GM20431 (cell line): ENCODE measurements at regions not wholly inside any gene's neighbourhood (a gene's known extent, or its start where the extent isn't known, plus 50 kb on each side); places are given as distances from the start of the nearest gene placed in this dataset.
"Not testable (repeated sequence)": the region's sequence is repeated elsewhere in the genome, so short reads cannot be mapped to it uniquely, and the experiment has no call there.

Experiments
- in situ Hi-C: fragments of 300-500 bp; cut with MseI, MboI; formaldehyde crosslinking; loops from one replicate; pipeline ENCODE4 v1.15.0; 2020; ENCODE audit warnings: low sequenced_read_pairs; ENCODE audit not compliant: unreplicated experiment

GRCh38 chr16:77046206-77046605 is 144.8 kb upstream of the MON1B start:
- in situ Hi-C loops = no loop called here

GRCh38 chr16:77048085-77048484 is 142.9 kb upstream of the MON1B start:
- in situ Hi-C loops = no loop called here

- in situ Hi-C loops = no loop called here
These were observed 141.4 kb upstream of the MON1B start for GRCh38 chr16:77049577-77049976.

- in situ Hi-C loops = not testable (repeated sequence)
These were observed 134.4 kb upstream of the MON1B start for GRCh38 chr16:77056597-77056996.

DNA sequence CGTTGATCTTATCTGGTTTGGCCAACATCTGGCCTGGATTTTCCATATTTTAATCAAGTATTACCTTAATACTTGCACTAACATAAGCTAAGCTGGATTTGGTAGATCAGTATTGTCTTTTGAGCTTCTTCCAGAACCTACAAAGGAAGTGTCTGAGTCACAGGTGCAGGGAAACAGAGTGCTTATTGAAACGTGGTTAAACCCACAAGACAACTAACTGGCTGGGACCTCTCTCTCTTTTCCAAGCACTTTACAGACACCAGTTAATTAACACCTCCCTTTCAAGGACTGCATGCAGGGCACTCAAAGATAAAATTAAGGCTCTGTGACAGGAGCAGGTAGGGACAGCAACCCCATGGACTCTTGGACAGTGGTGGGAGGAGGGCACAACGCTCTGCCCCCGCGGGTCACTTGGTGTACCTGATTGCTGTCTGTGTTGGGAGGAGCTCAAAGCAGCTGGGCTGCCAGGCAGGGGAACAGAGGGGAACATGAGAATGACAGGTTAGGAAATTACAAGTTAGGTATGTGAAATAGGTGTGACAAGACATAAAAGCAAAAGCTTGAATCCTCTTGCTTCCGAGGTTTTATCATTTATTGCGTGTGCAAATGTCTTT is 133.7 kb upstream of the MON1B start:
- in situ Hi-C loops = no loop called here

DNA sequence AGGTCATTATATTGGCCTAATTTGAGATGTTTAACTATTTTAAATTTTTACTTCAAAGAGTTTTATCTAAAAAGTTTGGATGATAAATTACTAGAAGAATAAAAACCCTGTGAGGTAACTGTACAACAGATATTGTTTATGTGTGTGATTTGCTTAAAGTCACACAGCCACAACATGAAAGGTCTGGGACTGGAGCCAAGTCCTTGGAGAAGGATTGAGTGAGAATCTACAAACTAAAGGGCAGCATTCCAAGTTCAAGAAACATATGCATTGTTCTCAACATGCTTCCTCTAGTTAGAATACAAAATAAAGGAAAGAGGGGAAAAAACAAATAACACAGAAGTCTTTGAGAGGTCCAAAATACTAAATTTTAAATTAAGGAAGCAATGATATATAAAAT is 131.5 kb upstream of the MON1B start:
- in situ Hi-C loops = no loop called here

- in situ Hi-C loops = no loop called here
These were observed 130.4 kb upstream of the MON1B start for GRCh38 chr16:77060614-77061013.

DNA sequence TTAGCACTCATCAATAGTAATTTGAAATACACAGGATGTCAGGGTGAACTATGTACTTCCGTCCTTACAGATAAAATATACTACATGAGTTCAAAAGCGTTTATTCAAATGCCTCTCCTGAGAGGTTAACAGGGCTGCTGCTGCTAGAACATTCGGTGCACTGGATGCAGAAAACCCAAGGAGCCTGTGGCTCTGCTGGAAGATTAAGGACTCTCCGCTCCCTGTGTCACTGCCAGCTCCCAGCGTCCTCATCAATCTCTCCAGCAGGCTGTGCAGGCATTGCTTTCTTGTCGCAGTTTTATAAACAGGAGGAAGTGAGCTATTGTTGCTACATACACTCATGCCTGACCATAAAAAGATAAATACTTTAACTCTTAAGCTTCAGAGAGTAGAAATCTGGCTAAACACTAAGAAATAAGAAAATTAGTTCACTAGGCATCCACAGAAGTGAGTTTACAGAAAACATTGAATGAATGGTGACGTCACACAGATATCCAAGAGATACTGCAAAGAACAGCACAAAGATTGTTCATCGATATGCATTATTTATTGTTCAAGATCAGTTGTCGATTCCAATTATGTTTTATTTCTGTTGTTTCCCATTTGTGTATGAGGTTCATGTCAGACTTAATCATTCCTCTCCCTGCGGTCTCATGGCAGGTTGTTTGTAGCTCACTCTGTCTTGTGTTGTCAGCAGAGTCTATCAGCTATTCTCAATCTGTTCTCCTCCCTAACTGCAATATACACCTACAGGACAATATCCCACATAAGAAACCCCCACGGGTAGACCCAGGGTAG is 127.9 kb upstream of the MON1B start:
- in situ Hi-C loops = no loop called here

- in situ Hi-C loops = no loop called here
These were observed 127.3 kb upstream of the MON1B start for GRCh38 chr16:77063676-77064016.

DNA sequence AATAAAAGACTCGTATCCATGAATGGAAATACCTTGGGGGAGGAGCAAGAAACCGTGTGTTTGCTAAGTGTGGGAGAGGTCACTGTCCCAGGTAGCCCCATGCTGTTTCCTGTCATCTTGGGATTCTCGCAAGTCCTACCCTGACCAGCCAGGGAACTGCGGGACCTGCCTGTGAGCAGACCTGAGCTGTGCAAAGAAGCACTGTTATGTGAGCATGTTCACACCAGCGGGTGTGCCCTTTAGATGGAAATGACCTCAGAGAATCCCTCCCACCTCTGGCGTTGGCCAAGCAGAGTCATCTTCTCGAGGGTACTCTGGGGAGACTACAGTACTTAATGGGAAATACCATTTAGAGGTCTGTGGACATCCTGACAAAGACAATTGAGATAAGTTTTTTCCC is 127.0 kb upstream of the MON1B start:
- in situ Hi-C loops = no loop called here

- in situ Hi-C loops = no loop called here
These were observed 124.0 kb upstream of the MON1B start for GRCh38 chr16:77066896-77067496.

GRCh38 chr16:77067900-77068299 is 123.1 kb upstream of the MON1B start:
- in situ Hi-C loops = no loop called here

DNA sequence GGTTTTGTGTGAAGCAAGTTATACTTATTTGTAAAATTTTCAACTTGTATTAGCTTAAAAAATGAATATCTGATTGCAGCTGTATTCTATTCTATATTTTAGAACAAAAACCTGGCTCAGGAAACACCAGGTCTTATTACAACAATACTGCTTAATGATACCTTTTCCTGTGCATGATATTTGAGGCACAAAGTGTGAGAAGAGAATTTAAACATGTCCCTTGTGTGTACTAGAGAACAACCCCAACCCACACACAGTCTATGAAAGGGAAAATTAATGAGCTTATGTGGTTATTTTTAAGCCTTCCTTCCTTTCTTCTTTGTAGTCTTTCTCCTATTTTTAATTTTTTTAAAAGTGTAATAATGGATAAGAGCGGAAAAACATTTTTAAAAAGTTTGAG is 122.6 kb upstream of the MON1B start:
- in situ Hi-C loops = no loop called here

- in situ Hi-C loops = no loop called here
These were observed 121.1 kb upstream of the MON1B start for GRCh38 chr16:77069929-77070328.

DNA sequence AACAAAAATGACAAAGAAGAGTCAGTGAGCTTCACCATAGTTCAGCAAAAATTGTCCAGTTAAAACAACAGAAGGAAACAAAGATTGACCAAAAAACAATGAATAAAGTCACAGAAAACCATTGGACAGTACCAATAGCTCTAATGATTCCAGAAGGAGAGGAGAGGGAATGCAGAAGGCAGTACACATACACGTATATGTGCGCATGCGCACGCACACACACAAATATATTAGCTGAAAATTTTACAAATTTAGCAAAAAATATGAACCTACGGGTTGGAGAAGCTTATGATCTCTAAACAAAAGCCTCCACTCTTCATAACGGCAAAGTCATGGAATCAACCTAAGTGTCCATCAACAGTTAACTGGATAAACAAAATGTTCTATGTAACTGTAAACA is 120.3 kb upstream of the MON1B start:
- in situ Hi-C loops = no loop called here

GRCh38 chr16:77076839-77077238 is 114.2 kb upstream of the MON1B start:
- in situ Hi-C loops = no loop called here

- in situ Hi-C loops = no loop called here
These were observed 113.6 kb upstream of the MON1B start for GRCh38 chr16:77077256-77077922.

GRCh38 chr16:77085981-77086380 is 105.0 kb upstream of the MON1B start:
- in situ Hi-C loops = no loop called here

DNA sequence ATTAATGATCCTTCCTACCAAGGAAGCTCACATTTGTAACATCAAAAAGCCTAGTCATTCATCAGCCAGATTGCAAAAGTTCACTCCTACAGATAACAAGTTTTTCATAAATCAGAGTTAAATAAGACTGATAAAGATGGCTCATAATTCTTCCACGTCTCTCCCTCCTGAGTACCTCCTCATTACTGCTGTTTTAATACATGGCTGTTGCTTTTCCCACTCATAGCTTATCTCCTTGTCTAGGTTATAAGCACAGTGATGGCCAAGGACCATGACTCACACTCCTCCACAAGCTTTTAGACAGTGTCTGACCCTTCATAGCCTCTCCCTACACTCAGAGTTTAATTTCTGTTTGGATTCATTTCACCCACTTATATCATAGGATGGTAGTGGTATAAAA is 100.9 kb upstream of the MON1B start:
- in situ Hi-C loops = no loop called here

GRCh38 chr16:77093309-77093708 is 97.7 kb upstream of the MON1B start:
- in situ Hi-C loops = no loop called here

- in situ Hi-C loops = no loop called here
These were observed 97.0 kb upstream of the MON1B start for GRCh38 chr16:77093999-77094398.
